Mammary epithelial cell (primary cell): ENCODE measurements at regions not wholly inside any gene's neighbourhood (a gene's known extent, or its start where the extent isn't known, plus 50 kb on each side); places are given as distances from the start of the nearest gene placed in this dataset.

Experiments
- CTCF ChIP-seq, 2 donors: IDR thresholded peaks in 1 of 2; conservative IDR thresholded peaks in 1 of 2; 2 replicates each; pipeline ENCODE4 v1.5.1; 2011 to 2012; ENCODE audit warnings: inconsistent platforms in 2 of 2, low read length in 2 of 2, mild to moderate bottlenecking in 2 of 2, control low read depth in 1 of 2, low read depth in 1 of 2; ENCODE audit not compliant: insufficient read depth in 1 of 2; ENCODE audit errors: extremely low read depth in 1 of 2
- EZH2 ChIP-seq: IDR thresholded peaks from 2 replicates; pipeline ENCODE4 v1.6.1; 2012; ENCODE audit warnings: low read length, inconsistent platforms, borderline replicate concordance

GRCh38 chr3:6447166-6447801 lies 413.6 kb upstream of the GRM7 start:
- TF ChIP-seq CTCF (conservative IDR thresholded peaks at IDR 0.05 in 1 of 2, IDR thresholded peaks at IDR 0.05 in 1 of 2; ENCODE audit: extremely low read depth in 1 of 2, insufficient read depth in 1 of 2, low read depth in 1 of 2, low read length in 2 of 2): no peak
- no peak for TF ChIP-seq EZH2
